ENCODE measurements at regions not wholly inside any gene's neighbourhood (a gene's known extent, or its start where the extent isn't known, plus 50 kb on each side); places are given as distances from the start of the nearest gene placed in this dataset.

GRCh38 chr1:226487921-226488320 is 60.6 kb upstream of the STUM start:
- TF ChIP-seq ZNF317 (CRISPR knock-in tag; IDR thresholded peaks at IDR 0.05; ENCODE audit: borderline replicate concordance, low read depth) (no peak), JUN (CRISPR knock-in tag; IDR thresholded peaks at IDR 0.05) (no peak), TEAD1 (CRISPR knock-in tag; IDR thresholded peaks at IDR 0.05) (no peak), SP1 (CRISPR knock-in tag; conservative IDR thresholded peaks at IDR 0.05) (no peak)

Measured in WTC11 (cell line).